Neural crest cell (in vitro differentiated cells): ENCODE measurements at regions not wholly inside any gene's neighbourhood (a gene's known extent, or its start where the extent isn't known, plus 50 kb on each side); places are given as distances from the start of the nearest gene placed in this dataset.

Source experiments
- DNase-seq: peaks from one replicate; pipeline ENCODE4 v3.0.0; 2021; ENCODE audit warnings: low read depth, mixed read lengths, low spot score
- H3K27ac Mint-ChIP-seq: one replicate; pipeline ENCODE4 v1.8.0; 2021; ENCODE audit warnings: mild to moderate bottlenecking, mixed read lengths; ENCODE audit not compliant: unreplicated experiment
- H3K27me3 Mint-ChIP-seq: 2 replicates; pipeline ENCODE4 v1.8.0; 2021; ENCODE audit warnings: low read depth, mild to moderate bottlenecking, mixed read lengths
- H3K36me3 Mint-ChIP-seq: 2 replicates; pipeline ENCODE4 v1.8.0; 2021; ENCODE audit warnings: low read depth, mild to moderate bottlenecking, mixed read lengths
- H3K4me1 Mint-ChIP-seq: 2 replicates; pipeline ENCODE4 v1.8.0; 2021; ENCODE audit warnings: mixed read lengths
- H3K4me3 Mint-ChIP-seq: one replicate; pipeline ENCODE4 v1.8.0; 2021; ENCODE audit warnings: mild to moderate bottlenecking, mixed read lengths
- H3K9me3 Mint-ChIP-seq: 2 replicates; pipeline ENCODE4 v1.8.0; 2021; ENCODE audit warnings: mixed read lengths
- CTCF ChIP-seq: fragments of 200-600 bp; sonication (generic); conservative IDR thresholded peaks from 2 replicates; pipeline ENCODE4 v1.5.0; 2021; ENCODE audit warnings: antibody characterized with exemption, mild to moderate bottlenecking

- Mint-ChIP-seq H3K27ac (no peak overlapping the region), H3K27me3 (peaks cover 86% of the 10 kb centered on the region), H3K36me3 (no peaks in the 10 kb centered on the region), H3K4me3 (no peak overlapping the region), H3K4me1 (peaks cover 44% of the 10 kb centered on the region), H3K9me3 (no peaks in the 10 kb centered on the region)
- no peak for DNase-seq
- TF ChIP-seq CTCF: no peak
Measured at GRCh38 chr1:47682786-47683350, 245.0 kb downstream of the FOXD2 start.

- Mint-ChIP-seq H3K27ac (no peak overlapping the region), H3K4me1 (peaks cover 46% of the 10 kb centered on the region), H3K27me3 (peaks cover 88% of the 10 kb centered on the region), H3K36me3 (no peaks in the 10 kb centered on the region), H3K9me3 (no peaks in the 10 kb centered on the region), H3K4me3 (no peak overlapping the region)
- no peak for TF ChIP-seq CTCF
- DNase-seq: no peak
Measured at GRCh38 chr1:47683401-47683800, 245.6 kb downstream of the FOXD2 start.

DNA sequence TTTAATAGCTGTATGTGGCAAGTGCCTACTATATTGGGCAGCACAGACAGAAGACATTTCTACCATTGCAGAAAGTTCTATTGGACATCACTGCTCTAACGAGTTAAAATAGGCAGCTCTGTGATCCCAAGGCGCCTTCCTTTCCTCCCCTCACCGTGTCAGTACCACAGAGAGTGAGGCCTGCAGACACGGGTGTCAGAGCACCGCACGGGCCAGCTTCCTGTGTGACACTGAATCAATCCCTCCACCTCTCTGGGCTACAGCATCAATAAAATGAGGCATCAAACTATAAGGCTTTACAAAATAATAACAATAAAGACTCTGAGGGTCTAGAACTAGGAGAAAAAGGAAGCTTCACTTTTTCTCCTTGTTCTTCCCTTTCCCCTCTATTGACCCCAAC is 246.7 kb downstream of the FOXD2 start:
- Mint-ChIP-seq H3K27ac (no peak overlapping the region), H3K4me1 (peaks cover 43% of the 10 kb centered on the region), H3K4me3 (no peak overlapping the region)

DNA sequence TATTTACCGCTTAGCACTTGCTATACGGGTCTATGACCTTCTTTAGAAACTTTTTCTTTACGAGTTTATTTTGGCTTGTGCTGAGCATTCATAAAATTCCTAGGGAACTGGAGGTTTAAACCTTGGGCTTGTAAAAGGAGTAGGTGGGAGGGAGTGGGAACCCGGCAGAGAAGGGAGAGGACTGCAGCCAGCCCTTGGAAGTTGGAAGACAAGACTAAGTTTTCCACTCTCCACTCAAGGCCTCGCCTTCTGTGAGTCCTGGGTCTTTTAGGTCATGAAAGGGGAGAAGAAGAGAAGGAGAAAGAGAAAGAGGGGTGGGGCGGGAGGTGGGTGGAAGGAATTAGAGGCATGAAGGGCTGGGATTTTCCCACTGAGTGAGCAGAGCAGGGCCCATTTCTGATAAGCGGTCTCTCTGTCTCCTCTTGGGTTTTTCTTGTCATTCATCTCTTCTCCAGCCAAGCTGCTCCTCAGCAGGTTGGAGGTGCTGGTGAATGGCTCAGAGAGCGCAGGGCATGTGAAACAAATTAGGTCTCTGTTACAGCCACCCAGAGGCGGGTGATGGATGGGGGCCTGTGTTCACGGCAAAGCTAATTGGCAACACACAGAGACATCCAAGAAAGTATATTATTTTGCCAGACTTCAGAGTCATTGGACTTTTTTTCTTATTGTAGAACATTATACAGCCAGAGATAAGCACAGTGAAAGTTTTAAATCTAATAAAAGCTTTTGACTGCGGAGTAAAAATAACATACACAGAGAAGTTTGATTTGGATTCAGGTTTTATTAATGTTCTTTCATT is 247.3 kb downstream of the FOXD2 start:
- no peaks in the 10 kb centered on the region for H3K9me3 Mint-ChIP-seq
- H3K27me3 Mint-ChIP-seq: peaks cover 88% of the 10 kb centered on the region
- H3K4me3 Mint-ChIP-seq: no peak overlapping the region
- H3K27ac Mint-ChIP-seq: no peak overlapping the region
- H3K36me3 Mint-ChIP-seq: no peaks in the 10 kb centered on the region
- TF ChIP-seq CTCF: no peak
- H3K4me1 Mint-ChIP-seq: peaks cover 47% of the 10 kb centered on the region
- no peak for DNase-seq

More for the DNA sequence above, 246.7 kb downstream of the FOXD2 start:
- H3K36me3 Mint-ChIP-seq: no peaks in the 10 kb centered on the region
- TF ChIP-seq CTCF: no peak
- H3K9me3 Mint-ChIP-seq: no peaks in the 10 kb centered on the region
- DNase-seq: no peak
- H3K27me3 Mint-ChIP-seq: peaks cover 88% of the 10 kb centered on the region

DNA sequence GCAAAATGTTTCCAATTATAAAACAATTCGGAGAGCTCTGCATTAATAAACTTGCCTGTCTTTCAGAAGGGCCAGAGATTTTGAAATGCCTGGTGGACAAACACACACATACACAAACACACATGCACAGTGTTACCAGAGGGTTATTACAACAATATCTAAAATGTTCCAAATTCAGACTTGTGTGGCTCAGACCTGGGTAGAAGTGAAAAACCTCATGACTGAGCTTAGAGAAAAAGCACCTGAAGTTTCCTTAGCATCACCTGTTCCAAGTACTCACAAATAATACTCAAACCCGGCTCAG is 247.9 kb downstream of the FOXD2 start:
- no peak for DNase-seq
- Mint-ChIP-seq H3K4me3 (no peak overlapping the region), H3K27ac (no peak overlapping the region), H3K4me1 (peaks cover 50% of the 10 kb centered on the region), H3K9me3 (no peaks in the 10 kb centered on the region), H3K27me3 (peaks cover 88% of the 10 kb centered on the region), H3K36me3 (no peaks in the 10 kb centered on the region)
- TF ChIP-seq CTCF: no peak
